B cell (primary cell): ENCODE measurements at regions not wholly inside any gene's neighbourhood (a gene's known extent, or its start where the extent isn't known, plus 50 kb on each side); places are given as distances from the start of the nearest gene placed in this dataset.

Experiments used
- ATAC-seq: fragments of 200-7000 bp; cut with Tn5 transposase; one replicate; pipeline ENCODE4 v1.10.0; 2021; ENCODE audit warnings: low read depth, mild to moderate bottlenecking, moderate number of reproducible peaks, moderate library complexity
- CTCF ChIA-PET: fragments of 350-600 bp; sonication (Branson Sonifier 250); formaldehyde crosslinking; loops from one replicate; lab custom pipeline; 2021; ENCODE audit warnings: antibody characterized with exemption, inconsistent platforms; lab: Charles Lee
- POLR2A ChIA-PET: fragments of 350-600 bp; sonication (Branson Sonifier 250); formaldehyde crosslinking; loops from one replicate; lab custom pipeline; 2021; ENCODE audit warnings: antibody characterized with exemption; lab: Charles Lee
- DNase-seq: peaks from one replicate; pipeline ENCODE4 v3.0.0; 2013
- H2AFZ ChIP-seq: 2 replicates; pipeline ENCODE4 v1.6.1; 2012; ENCODE audit warnings: mild to moderate bottlenecking, low read depth, low read length; ENCODE audit not compliant: insufficient read depth, poor library complexity, severe bottlenecking
- H3K27ac ChIP-seq, 2 donors: 1 replicate in 1 of 2; 2 replicates in 1 of 2; pipeline ENCODE4 v1.5.1; 2012 to 2013; ENCODE audit warnings: low read length in 2 of 2, mild to moderate bottlenecking in 2 of 2, moderate library complexity in 1 of 2
- H3K27me3 ChIP-seq, 4 experiments: fragments of 200-600 bp in 1 of 4; sonication (generic) in 1 of 4; replicated peaks in 1 of 4; 1 replicate in 2 of 4; 2 replicates in 2 of 4; pipeline versions ENCODE4 v1.6.1 to v1.7.0; 2013 to 2016; ENCODE audit warnings: low read length in 3 of 4, mild to moderate bottlenecking in 2 of 4, mixed read lengths in 1 of 4, moderate library complexity in 1 of 4; ENCODE audit not compliant: insufficient read depth in 4 of 4, control insufficient read depth in 3 of 4; ENCODE audit errors: control extremely low read depth in 1 of 4
- H3K36me3 ChIP-seq, 2 experiments: replicated peaks in 1 of 2; 1 replicate in 1 of 2; 2 replicates in 1 of 2; pipeline versions ENCODE4 v1.6.1 to v1.7.1; 2013; ENCODE audit warnings: low read length in 1 of 2; ENCODE audit not compliant: insufficient read depth in 2 of 2, control insufficient read depth in 1 of 2; ENCODE audit errors: control extremely low read depth in 1 of 2, extremely low read depth in 1 of 2
- H3K4me1 ChIP-seq, 2 donors: fragments of 200-600 bp in 1 of 2; sonication (generic) in 1 of 2; 1 replicate in 1 of 2; 2 replicates in 1 of 2; pipeline versions ENCODE4 v1.5.1 to v1.6.1; 2013 to 2017; ENCODE audit warnings: low read length in 2 of 2; ENCODE audit not compliant: control insufficient read depth in 2 of 2, insufficient read depth in 2 of 2
- H3K4me2 ChIP-seq: replicated peaks from 2 replicates; pipeline ENCODE3; 2012; ENCODE audit warnings: mild to moderate bottlenecking, low read depth, low read length; ENCODE audit not compliant: poor library complexity, severe bottlenecking
- H3K4me3 ChIP-seq, 5 experiments: fragments of 200-600 bp in 1 of 5; sonication (generic) in 1 of 5; 1 replicate in 3 of 5; 2 replicates in 2 of 5; pipeline versions ENCODE4 v1.5.1 to v1.7.0; 2011 to 2016; ENCODE audit warnings: low read length in 4 of 5, mild to moderate bottlenecking in 4 of 5, low read depth in 2 of 5, control low read depth in 1 of 5, moderate library complexity in 1 of 5; ENCODE audit not compliant: insufficient read depth in 1 of 5; ENCODE audit errors: control extremely low read depth in 1 of 5, extremely low read depth in 1 of 5
- H3K79me2 ChIP-seq: fragments of 200-600 bp; sonication (generic); one replicate; pipeline ENCODE4 v1.6.0; 2016; ENCODE audit warnings: low read length; ENCODE audit not compliant: control insufficient read depth, insufficient read depth
- H3K9ac ChIP-seq: fragments of 200-600 bp; sonication (generic); 2 replicates; pipeline ENCODE4 v1.6.1; 2017; ENCODE audit warnings: mild to moderate bottlenecking, low read length, moderate library complexity
- H3K9me3 ChIP-seq, 3 donors: one replicate each; pipeline versions ENCODE4 v1.6.1 to v1.7.1; 2013; ENCODE audit warnings: low read length in 2 of 3; ENCODE audit not compliant: control insufficient read depth in 2 of 3, insufficient read depth in 1 of 3; ENCODE audit errors: control extremely low read depth in 1 of 3
- H4K20me1 ChIP-seq: 2 replicates; pipeline ENCODE4 v1.6.0; 2012; ENCODE audit warnings: mild to moderate bottlenecking, low read length; ENCODE audit not compliant: insufficient read depth, control insufficient read depth, poor library complexity, severe bottlenecking
- H3K27ac Mint-ChIP-seq: one replicate; pipeline ENCODE4 v1.8.0; 2021; ENCODE audit warnings: mixed read lengths
- H3K27me3 Mint-ChIP-seq: one replicate; pipeline ENCODE4 v1.8.0; 2021; ENCODE audit warnings: mixed read lengths
- H3K4me1 Mint-ChIP-seq: one replicate; pipeline ENCODE4 v1.8.0; 2021; ENCODE audit warnings: mixed read lengths
- H3K4me3 Mint-ChIP-seq: one replicate; pipeline ENCODE4 v1.8.0; 2021; ENCODE audit warnings: mixed read lengths
- H3K9me3 Mint-ChIP-seq: one replicate; pipeline ENCODE4 v1.8.0; 2022; ENCODE audit warnings: mixed read lengths; ENCODE audit not compliant: insufficient read depth
- CTCF ChIP-seq: fragments of 200-600 bp; IDR thresholded peaks from one replicate; pipeline ENCODE4 v1.8.0; 2022; ENCODE audit warnings: antibody characterized with exemption, mild to moderate bottlenecking
- EZH2 ChIP-seq: IDR thresholded peaks from 2 replicates; pipeline ENCODE4 v1.6.1; 2012; ENCODE audit warnings: borderline replicate concordance, low read depth, mild to moderate bottlenecking, moderate library complexity, low read length; ENCODE audit not compliant: insufficient read depth, poor library complexity, severe bottlenecking
- WGBS: methylation state at CpG from one replicate; pipeline ENCODE4 v1.1.5; 2013; ENCODE audit warnings: missing lambda C conversion rate; ENCODE audit not compliant: insufficient coverage; 5-methylcytosine and 5-hydroxymethylcytosine counted together
- intact Hi-C: fragments of 100-400 bp; cut with micrococcal nuclease; formaldehyde crosslinking; loops from one replicate; pipeline ENCODE4 v1.10.0; 2022

GRCh38 chr7:110139056-110139455 lies 951.9 kb upstream of the LRRN3 start:
- ChIA-PET CTCF (no interaction called here), POLR2A (no interaction called here)
- H3K4me3 ChIP-seq: no peak overlapping the region
- H3K4me3 Mint-ChIP-seq: no peak overlapping the region
- H3K9me3 Mint-ChIP-seq: peaks cover 1% of the 10 kb centered on the region
- H3K36me3 ChIP-seq: no peaks in the 10 kb centered on the region
- H3K9ac ChIP-seq: no peak overlapping the region
- H3K9me3 ChIP-seq: no peaks in the 10 kb centered on the region
- no peak for TF ChIP-seq CTCF
- no peaks in the 10 kb centered on the region for H3K27me3 Mint-ChIP-seq
- no peak for DNase-seq
- H3K27me3 ChIP-seq: no peaks in the 10 kb centered on the region
- H4K20me1 ChIP-seq: no peaks in the 10 kb centered on the region
- H3K27ac ChIP-seq: no peak overlapping the region
- H3K4me2 ChIP-seq: no peak overlapping the region
- ATAC-seq: no peak
- H3K4me1 ChIP-seq: no peaks in the 10 kb centered on the region
- intact Hi-C loops: no loop called here
- H3K79me2 ChIP-seq: no peaks in the 10 kb centered on the region
- no peaks in the 10 kb centered on the region for H3K4me1 Mint-ChIP-seq
- H2AFZ ChIP-seq: no peak overlapping the region
- H3K27ac Mint-ChIP-seq: no peak overlapping the region

- H3K79me2 ChIP-seq: no peaks in the 10 kb centered on the region
- no peak for ATAC-seq
- H3K4me1 Mint-ChIP-seq: no peaks in the 10 kb centered on the region
- no peaks in the 10 kb centered on the region for H3K27me3 ChIP-seq
- no peak overlapping the region for H3K4me2 ChIP-seq
- WGBS: no CpG with 5 or more reads among the region's 1 CpG
- H3K9me3 Mint-ChIP-seq: no peaks in the 10 kb centered on the region
- no peak overlapping the region for H3K4me3 Mint-ChIP-seq
- no peak for TF ChIP-seq CTCF
- TF ChIP-seq EZH2: no peak
- no peak for DNase-seq
- H3K9me3 ChIP-seq: peaks cover 0 to 3% (median 0%) of the 10 kb centered on the region in 3 donors
- H3K27ac Mint-ChIP-seq: no peak overlapping the region
- no peaks in the 10 kb centered on the region for H3K4me1 ChIP-seq
- H3K27me3 Mint-ChIP-seq: no peaks in the 10 kb centered on the region
- H3K36me3 ChIP-seq: no peaks in the 10 kb centered on the region
- intact Hi-C loops: no loop called here
- no peak overlapping the region for H3K27ac ChIP-seq
- no peak overlapping the region for H2AFZ ChIP-seq
- no peak overlapping the region for H3K4me3 ChIP-seq
- H3K9ac ChIP-seq: no peak overlapping the region
- no peaks in the 10 kb centered on the region for H4K20me1 ChIP-seq
- POLR2A ChIA-PET: no interaction called here
- CTCF ChIA-PET: no interaction called here
Observed at GRCh38 chr7:110142939-110143526, 947.9 kb upstream of the LRRN3 start.
